Astrocyte of the cerebellum (primary cell): ENCODE measurements at regions not wholly inside any gene's neighbourhood (a gene's known extent, or its start where the extent isn't known, plus 50 kb on each side); places are given as distances from the start of the nearest gene placed in this dataset.

Source experiments
- DNase-seq: peaks from one replicate; pipeline ENCODE4 v3.0.0-alpha.2; 2011; ENCODE audit warnings: low read depth
- H3K4me3 ChIP-seq: 2 replicates; pipeline ENCODE4 v1.5.1; 2011; ENCODE audit warnings: mild to moderate bottlenecking, low read depth, low read length, moderate library complexity
- in situ Hi-C: cut with HindIII; loops from 2 replicates; pipeline ENCODE4 v1.10.0; 2017; ENCODE audit warnings: low sequenced_read_pairs
- TF ChIP-seq, protein P1 (sequence below): IDR thresholded peaks from 2 replicates; pipeline ENCODE4 v1.5.1; 2012; ENCODE audit warnings: low read length, low read depth, moderate library complexity, mild to moderate bottlenecking; ENCODE audit errors: missing control alignments

DNA sequence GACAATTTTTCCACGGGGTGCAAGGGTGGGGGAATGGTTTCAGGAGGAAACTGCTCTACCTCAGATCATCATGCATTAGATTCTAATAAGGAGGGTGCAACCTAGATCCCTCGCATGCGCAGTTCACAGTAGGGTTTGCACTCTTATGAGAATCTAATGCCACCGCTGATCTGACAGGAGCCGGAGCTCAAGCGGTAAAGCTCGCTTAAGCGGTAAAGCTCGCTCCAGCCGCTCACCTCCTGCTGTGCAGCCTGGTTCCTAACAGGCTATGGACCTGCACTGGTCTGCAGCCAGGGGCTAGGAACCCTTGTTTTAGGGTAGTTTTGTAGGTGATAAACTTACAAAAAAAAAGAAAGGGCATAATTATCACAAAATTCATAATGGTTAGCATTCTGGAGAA, 53.9 kb upstream of the RYR3 start:
- H3K4me3 ChIP-seq: no peak overlapping the region
- in situ Hi-C loops: no loop called here
- no peak for DNase-seq
- TF ChIP-seq, protein P1, sequence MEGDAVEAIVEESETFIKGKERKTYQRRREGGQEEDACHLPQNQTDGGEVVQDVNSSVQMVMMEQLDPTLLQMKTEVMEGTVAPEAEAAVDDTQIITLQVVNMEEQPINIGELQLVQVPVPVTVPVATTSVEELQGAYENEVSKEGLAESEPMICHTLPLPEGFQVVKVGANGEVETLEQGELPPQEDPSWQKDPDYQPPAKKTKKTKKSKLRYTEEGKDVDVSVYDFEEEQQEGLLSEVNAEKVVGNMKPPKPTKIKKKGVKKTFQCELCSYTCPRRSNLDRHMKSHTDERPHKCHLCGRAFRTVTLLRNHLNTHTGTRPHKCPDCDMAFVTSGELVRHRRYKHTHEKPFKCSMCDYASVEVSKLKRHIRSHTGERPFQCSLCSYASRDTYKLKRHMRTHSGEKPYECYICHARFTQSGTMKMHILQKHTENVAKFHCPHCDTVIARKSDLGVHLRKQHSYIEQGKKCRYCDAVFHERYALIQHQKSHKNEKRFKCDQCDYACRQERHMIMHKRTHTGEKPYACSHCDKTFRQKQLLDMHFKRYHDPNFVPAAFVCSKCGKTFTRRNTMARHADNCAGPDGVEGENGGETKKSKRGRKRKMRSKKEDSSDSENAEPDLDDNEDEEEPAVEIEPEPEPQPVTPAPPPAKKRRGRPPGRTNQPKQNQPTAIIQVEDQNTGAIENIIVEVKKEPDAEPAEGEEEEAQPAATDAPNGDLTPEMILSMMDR: no peak

DNA sequence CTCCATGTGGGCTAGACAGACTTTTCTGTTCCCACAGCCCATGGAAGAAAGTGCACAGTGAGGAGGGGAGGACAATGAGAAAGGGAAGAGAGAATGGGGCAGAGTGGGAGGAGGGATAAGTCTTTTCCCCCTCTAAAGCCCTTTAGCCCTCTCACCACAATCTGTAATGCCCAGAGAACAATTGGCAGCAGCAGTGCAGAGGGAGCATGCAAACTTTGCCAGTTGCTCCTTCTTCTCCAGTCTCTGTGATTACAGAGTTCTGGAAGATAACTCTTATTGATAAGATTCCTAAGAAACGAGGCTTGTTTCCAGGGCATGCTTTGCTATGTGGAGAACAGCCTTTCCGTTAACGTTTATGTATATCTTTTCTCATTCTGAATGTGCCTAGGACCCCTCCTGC, 50.0 kb upstream of the FMN1 start:
- TF ChIP-seq, protein P1: no peak
- no peak overlapping the region for H3K4me3 ChIP-seq
- no peak for DNase-seq
- in situ Hi-C loops: loop anchor here (25.0 kb wide), 1 partner anchor 443 kb away; no protein-coding TSS in a partner anchor
